ENCODE measurements at regions not wholly inside any gene's neighbourhood (a gene's known extent, or its start where the extent isn't known, plus 50 kb on each side); places are given as distances from the start of the nearest gene placed in this dataset.

- TF ChIP-seq, protein P1, sequence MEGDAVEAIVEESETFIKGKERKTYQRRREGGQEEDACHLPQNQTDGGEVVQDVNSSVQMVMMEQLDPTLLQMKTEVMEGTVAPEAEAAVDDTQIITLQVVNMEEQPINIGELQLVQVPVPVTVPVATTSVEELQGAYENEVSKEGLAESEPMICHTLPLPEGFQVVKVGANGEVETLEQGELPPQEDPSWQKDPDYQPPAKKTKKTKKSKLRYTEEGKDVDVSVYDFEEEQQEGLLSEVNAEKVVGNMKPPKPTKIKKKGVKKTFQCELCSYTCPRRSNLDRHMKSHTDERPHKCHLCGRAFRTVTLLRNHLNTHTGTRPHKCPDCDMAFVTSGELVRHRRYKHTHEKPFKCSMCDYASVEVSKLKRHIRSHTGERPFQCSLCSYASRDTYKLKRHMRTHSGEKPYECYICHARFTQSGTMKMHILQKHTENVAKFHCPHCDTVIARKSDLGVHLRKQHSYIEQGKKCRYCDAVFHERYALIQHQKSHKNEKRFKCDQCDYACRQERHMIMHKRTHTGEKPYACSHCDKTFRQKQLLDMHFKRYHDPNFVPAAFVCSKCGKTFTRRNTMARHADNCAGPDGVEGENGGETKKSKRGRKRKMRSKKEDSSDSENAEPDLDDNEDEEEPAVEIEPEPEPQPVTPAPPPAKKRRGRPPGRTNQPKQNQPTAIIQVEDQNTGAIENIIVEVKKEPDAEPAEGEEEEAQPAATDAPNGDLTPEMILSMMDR (IDR thresholded peaks at IDR 0.05; ENCODE audit: low read depth, low read length) = no peak
- TF ChIP-seq POLR2A (IDR thresholded peaks at IDR 0.05; ENCODE audit: extremely low read depth, insufficient read length) (no peak), MAX (IDR thresholded peaks at IDR 0.05; ENCODE audit: low read depth, low read length) (no peak)
Measured at GRCh38 chr12:42774238-42774637, 184.7 kb upstream of the PRICKLE1 start.
